ENCODE measurements at regions not wholly inside any gene's neighbourhood (a gene's known extent, or its start where the extent isn't known, plus 50 kb on each side); places are given as distances from the start of the nearest gene placed in this dataset.

- no peaks in the 10 kb centered on the region for H3K9me3 ChIP-seq (ENCODE audit: low read depth, low read length, poor library complexity, severe bottlenecking)
- CTCF ChIA-PET = no interaction called here
- intact Hi-C loops (cut with micrococcal nuclease; ENCODE audit: unreplicated experiment) = no loop called here
- no peak overlapping the region for H3K27ac ChIP-seq (ENCODE audit: low read depth, low read length, poor library complexity, severe bottlenecking)
- DNase-seq (ENCODE audit: low spot score) = no peak
- H3K4me3 ChIP-seq (ENCODE audit: low read depth, low read length, poor library complexity, severe bottlenecking) = no peak overlapping the region
- H3K4me1 ChIP-seq (ENCODE audit: insufficient read depth, low read length, poor library complexity, severe bottlenecking) = no peaks in the 10 kb centered on the region
- TF ChIP-seq EZH2 (IDR thresholded peaks at IDR 0.05; ENCODE audit: borderline replicate concordance, low read depth, low read length, poor library complexity, severe bottlenecking) = no peak
- TF ChIP-seq, protein P1, sequence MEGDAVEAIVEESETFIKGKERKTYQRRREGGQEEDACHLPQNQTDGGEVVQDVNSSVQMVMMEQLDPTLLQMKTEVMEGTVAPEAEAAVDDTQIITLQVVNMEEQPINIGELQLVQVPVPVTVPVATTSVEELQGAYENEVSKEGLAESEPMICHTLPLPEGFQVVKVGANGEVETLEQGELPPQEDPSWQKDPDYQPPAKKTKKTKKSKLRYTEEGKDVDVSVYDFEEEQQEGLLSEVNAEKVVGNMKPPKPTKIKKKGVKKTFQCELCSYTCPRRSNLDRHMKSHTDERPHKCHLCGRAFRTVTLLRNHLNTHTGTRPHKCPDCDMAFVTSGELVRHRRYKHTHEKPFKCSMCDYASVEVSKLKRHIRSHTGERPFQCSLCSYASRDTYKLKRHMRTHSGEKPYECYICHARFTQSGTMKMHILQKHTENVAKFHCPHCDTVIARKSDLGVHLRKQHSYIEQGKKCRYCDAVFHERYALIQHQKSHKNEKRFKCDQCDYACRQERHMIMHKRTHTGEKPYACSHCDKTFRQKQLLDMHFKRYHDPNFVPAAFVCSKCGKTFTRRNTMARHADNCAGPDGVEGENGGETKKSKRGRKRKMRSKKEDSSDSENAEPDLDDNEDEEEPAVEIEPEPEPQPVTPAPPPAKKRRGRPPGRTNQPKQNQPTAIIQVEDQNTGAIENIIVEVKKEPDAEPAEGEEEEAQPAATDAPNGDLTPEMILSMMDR (conservative IDR thresholded peaks at IDR 0.05; ENCODE audit: low read depth, low read length) = no peak
- BruUV-seq (replicated peaks) = no TSS peak
- H3K27me3 ChIP-seq (replicated peaks; ENCODE audit: insufficient read depth, low read depth, low read length, poor library complexity) = no peaks in the 10 kb centered on the region
- POLR2A ChIA-PET (ENCODE audit: low non-redundant PET) = no interaction called here
- no peaks in the 10 kb centered on the region for H3K36me3 ChIP-seq (ENCODE audit: insufficient read depth, low read length, poor library complexity, severe bottlenecking)
These were observed 91.4 kb upstream of the ASAP2 start for GRCh38 chr2:9115229-9115628.

DNA sequence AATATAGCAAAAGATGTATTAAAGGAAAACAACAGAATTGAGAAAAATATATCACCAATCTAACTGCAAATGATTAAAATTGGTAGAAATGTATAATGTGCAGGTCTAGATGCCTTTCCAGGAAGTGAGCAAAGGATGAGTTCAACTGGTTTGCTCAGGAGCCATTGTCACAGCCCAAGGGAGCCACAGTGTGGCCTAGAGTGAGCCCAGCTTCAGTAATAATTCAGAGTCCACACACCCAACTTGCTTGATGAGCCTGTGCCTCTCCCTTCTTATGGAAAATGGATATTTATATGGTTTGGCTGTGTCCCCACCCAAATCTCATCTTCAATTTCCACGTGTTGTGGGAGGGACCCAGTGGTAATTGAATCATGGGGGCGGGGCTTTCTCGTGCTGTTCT lies 92.2 kb upstream of the ASAP2 start:
- ChIA-PET CTCF (no interaction called here), POLR2A (ENCODE audit: low non-redundant PET) (no interaction called here)
- no TSS peak for BruUV-seq (replicated peaks)
- H3K36me3 ChIP-seq (ENCODE audit: insufficient read depth, low read length, poor library complexity, severe bottlenecking) = no peaks in the 10 kb centered on the region
- no peaks in the 10 kb centered on the region for H3K9me3 ChIP-seq (ENCODE audit: low read depth, low read length, poor library complexity, severe bottlenecking)
- H3K27me3 ChIP-seq (replicated peaks; ENCODE audit: insufficient read depth, low read depth, low read length, poor library complexity) = no peaks in the 10 kb centered on the region
- TF ChIP-seq, protein P1 (conservative IDR thresholded peaks at IDR 0.05; ENCODE audit: low read depth, low read length) = no peak
- intact Hi-C loops (cut with micrococcal nuclease; ENCODE audit: unreplicated experiment) = no loop called here
- no peak overlapping the region for H3K27ac ChIP-seq (ENCODE audit: low read depth, low read length, poor library complexity, severe bottlenecking)
- no peak overlapping the region for H3K4me3 ChIP-seq (ENCODE audit: low read depth, low read length, poor library complexity, severe bottlenecking)
- DNase-seq (ENCODE audit: low spot score) = no peak
- no peaks in the 10 kb centered on the region for H3K4me1 ChIP-seq (ENCODE audit: insufficient read depth, low read length, poor library complexity, severe bottlenecking)

- Histone ChIP-seq H3K27me3 (replicated peaks; ENCODE audit: insufficient read depth, low read depth, low read length, poor library complexity) (no peaks in the 10 kb centered on the region), H3K4me3 (ENCODE audit: low read depth, low read length, poor library complexity, severe bottlenecking) (no peak overlapping the region), H3K9me3 (ENCODE audit: low read depth, low read length, poor library complexity, severe bottlenecking) (no peaks in the 10 kb centered on the region), H3K4me1 (ENCODE audit: insufficient read depth, low read length, poor library complexity, severe bottlenecking) (no peaks in the 10 kb centered on the region), H3K27ac (ENCODE audit: low read depth, low read length, poor library complexity, severe bottlenecking) (no peak overlapping the region), H3K36me3 (ENCODE audit: insufficient read depth, low read length, poor library complexity, severe bottlenecking) (no peaks in the 10 kb centered on the region)
- intact Hi-C loops (cut with micrococcal nuclease; ENCODE audit: unreplicated experiment) = no loop called here
- TF ChIP-seq, protein P1 (conservative IDR thresholded peaks at IDR 0.05; ENCODE audit: low read depth, low read length) = no peak
- TF ChIP-seq EZH2 (IDR thresholded peaks at IDR 0.05; ENCODE audit: borderline replicate concordance, low read depth, low read length, poor library complexity, severe bottlenecking) = no peak
- ChIA-PET POLR2A (ENCODE audit: low non-redundant PET) (no interaction called here), CTCF (interaction anchor here (0.6 kb wide), 1 partner anchor 129 kb away, joined by 6 read pairs; no protein-coding TSS in a partner anchor)
- BruUV-seq (replicated peaks) = no TSS peak
- DNase-seq (ENCODE audit: low spot score) = no peak
These were observed 92.7 kb upstream of the ASAP2 start for GRCh38 chr2:9113916-9114315.
